PC-3 (cell line): ENCODE measurements at regions not wholly inside any gene's neighbourhood (a gene's known extent, or its start where the extent isn't known, plus 50 kb on each side); places are given as distances from the start of the nearest gene placed in this dataset.

Experiments used
- ATAC-seq: fragments of 200-7000 bp; cut with Tn5 transposase; 2 replicates; pipeline ENCODE4 v1.9.1; 2020; ENCODE audit warnings: mild to moderate bottlenecking, moderate library complexity
- BruUV-seq: library from RNA; stranded (reverse); fragments of 400-500 nt; replicated peaks from 2 replicates; lab custom pipeline; 2021; lab: Mats Ljungman, UMichigan
- CTCF ChIA-PET: fragments of 300-600 bp; sonication (Branson Sonifier 250); formaldehyde crosslinking; loops from one replicate; lab custom pipeline; 2022; ENCODE audit warnings: antibody characterized with exemption; lab: Charles Lee
- POLR2A ChIA-PET: fragments of 300-600 bp; sonication (Branson Sonifier 250); formaldehyde crosslinking; loops from one replicate; lab custom pipeline; 2022; ENCODE audit warnings: antibody characterized with exemption; ENCODE audit not compliant: unreplicated experiment; lab: Charles Lee
- DNase-seq: peaks from one replicate; pipeline ENCODE4 v3.0.0-alpha.2; 2015
- H2AFZ ChIP-seq: fragments of 300-600 bp; sonication (generic); 2 replicates; pipeline ENCODE4 v1.6.0; 2016; ENCODE audit warnings: antibody characterized with exemption, low read length
- H3F3A ChIP-seq: fragments of 300-600 bp; sonication (generic); one replicate; pipeline ENCODE4 v1.6.0; 2017; ENCODE audit warnings: antibody characterized with exemption, low read length, control low read depth, mild to moderate bottlenecking; ENCODE audit not compliant: unreplicated experiment
- H3K27ac ChIP-seq: fragments of 300-600 bp; sonication (generic); 2 replicates; pipeline ENCODE4 v1.5.1; 2016; ENCODE audit warnings: mild to moderate bottlenecking, low read length
- H3K27me3 ChIP-seq: fragments of 300-600 bp; sonication (generic); 2 replicates; pipeline ENCODE4 v1.6.1; 2016; ENCODE audit warnings: low read length, mixed read lengths
- H3K36me3 ChIP-seq: fragments of 300-600 bp; sonication (generic); 2 replicates; pipeline ENCODE4 v1.6.1; 2016; ENCODE audit warnings: low read depth, mixed run types, low read length, mixed read lengths
- H3K4me1 ChIP-seq: fragments of 300-600 bp; sonication (generic); 2 replicates; pipeline ENCODE4 v1.5.1; 2016; ENCODE audit warnings: low read length; ENCODE audit not compliant: insufficient read depth
- H3K4me2 ChIP-seq: fragments of 300-600 bp; sonication (generic); 2 replicates; pipeline ENCODE4 v1.6.0; 2016; ENCODE audit warnings: low read length
- H3K4me3 ChIP-seq: fragments of 300-600 bp; sonication (generic); 2 replicates; pipeline ENCODE4 v1.5.1; 2016; ENCODE audit warnings: mild to moderate bottlenecking, low read length, mixed read lengths
- H3K79me2 ChIP-seq: fragments of 300-600 bp; sonication (generic); 2 replicates; pipeline ENCODE4 v1.6.1; 2017; ENCODE audit warnings: low read length, mixed read lengths
- H3K9ac ChIP-seq: fragments of 300-600 bp; sonication (generic); 2 replicates; pipeline ENCODE4 v1.6.0; 2016; ENCODE audit warnings: mild to moderate bottlenecking, low read length
- H3K9me2 ChIP-seq: fragments of 300-600 bp; sonication (generic); replicated peaks from 2 replicates; pipeline ENCODE4 v1.6.1; 2016; ENCODE audit warnings: mixed run types, low read length, mixed read lengths
- H3K9me3 ChIP-seq: fragments of 300-600 bp; sonication (generic); 2 replicates; pipeline ENCODE4 v1.6.1; 2016; ENCODE audit warnings: low read length, mixed read lengths
- H4K20me1 ChIP-seq: fragments of 300-600 bp; sonication (generic); 2 replicates; pipeline ENCODE4 v1.6.1; 2016; ENCODE audit warnings: low read length, mixed read lengths
- CTCF ChIP-seq: fragments of 300-600 bp; sonication (generic); conservative IDR thresholded peaks from 2 replicates; pipeline ENCODE4 v1.5.1; 2017; ENCODE audit warnings: antibody characterized with exemption, low read depth, mild to moderate bottlenecking, low read length
- EZH2 ChIP-seq: fragments of 300-600 bp; sonication (generic); IDR thresholded peaks from one replicate; pipeline ENCODE4 v1.6.1; 2017; ENCODE audit warnings: antibody characterized with exemption, mild to moderate bottlenecking, low read length; ENCODE audit not compliant: unreplicated experiment
- EZH2phosphoT487 ChIP-seq: fragments of 300-600 bp; sonication (generic); IDR thresholded peaks from 2 replicates; pipeline ENCODE4 v1.6.1; 2018; ENCODE audit warnings: mild to moderate bottlenecking, antibody characterized with exemption, low read length, borderline replicate concordance
- intact Hi-C: fragments of 100-400 bp; cut with micrococcal nuclease; formaldehyde crosslinking; loops from 2 replicates; pipeline ENCODE4 v1.9.0; 2023

DNA sequence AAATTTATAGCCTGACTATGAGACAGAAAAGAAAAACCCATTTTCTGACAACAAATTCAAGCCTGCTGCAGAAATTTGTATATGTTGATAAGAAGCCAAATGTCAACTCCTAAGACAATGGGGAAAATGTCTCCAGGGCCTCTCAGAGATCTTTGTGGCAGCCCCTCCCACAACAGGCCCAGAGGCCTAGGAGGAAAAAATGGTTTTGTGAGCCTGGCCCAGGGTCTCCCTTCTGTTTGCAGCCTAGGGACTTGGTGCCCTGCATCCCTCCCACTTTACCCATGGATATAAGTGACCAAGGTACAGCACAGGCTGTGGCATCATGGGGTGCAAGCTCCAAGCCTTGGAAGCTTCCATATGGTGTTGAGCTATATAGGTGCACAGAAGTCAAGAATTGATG lies 740.2 kb downstream of the SEMA5A start:
- Histone ChIP-seq H2AFZ (no peak overlapping the region), H3K9me2 (no peaks in the 10 kb centered on the region), H3K9me3 (peaks cover 51% of the 10 kb centered on the region), H4K20me1 (no peaks in the 10 kb centered on the region), H3F3A (no peaks in the 10 kb centered on the region), H3K27me3 (no peaks in the 10 kb centered on the region), H3K4me2 (no peak overlapping the region), H3K4me3 (no peak overlapping the region), H3K9ac (no peak overlapping the region), H3K36me3 (no peaks in the 10 kb centered on the region), H3K79me2 (no peaks in the 10 kb centered on the region), H3K27ac (no peak overlapping the region), H3K4me1 (no peaks in the 10 kb centered on the region)
- TF ChIP-seq EZH2 = no peak
- TF ChIP-seq EZH2phosphoT487 = no peak
- TF ChIP-seq CTCF = no peak
- ChIA-PET POLR2A (no interaction called here), CTCF (no interaction called here)
- DNase-seq (no peak), ATAC-seq (no peak)
- intact Hi-C loops = no loop called here
- BruUV-seq = no TSS peak

- TF ChIP-seq CTCF (no peak), EZH2 (no peak), EZH2phosphoT487 (no peak)
- Histone ChIP-seq H3K36me3 (no peaks in the 10 kb centered on the region), H4K20me1 (no peaks in the 10 kb centered on the region), H3K27me3 (no peaks in the 10 kb centered on the region), H3K9ac (no peak overlapping the region), H3K4me2 (no peak overlapping the region), H3K27ac (no peak overlapping the region), H3K4me3 (no peak overlapping the region), H3K9me2 (no peaks in the 10 kb centered on the region), H3K9me3 (peaks cover 35% of the 10 kb centered on the region), H3F3A (no peaks in the 10 kb centered on the region), H3K4me1 (no peaks in the 10 kb centered on the region), H3K79me2 (no peaks in the 10 kb centered on the region), H2AFZ (no peak overlapping the region)
- POLR2A ChIA-PET = no interaction called here
- no TSS peak for BruUV-seq
- ATAC-seq = no peak
- CTCF ChIA-PET = no interaction called here
- intact Hi-C loops = no loop called here
- no peak for DNase-seq
These were observed 738.2 kb downstream of the SEMA5A start for GRCh38 chr5:8807636-8808035.

- H3K9ac ChIP-seq = no peak overlapping the region
- no peaks in the 10 kb centered on the region for H3K9me2 ChIP-seq
- H3K27ac ChIP-seq = no peak overlapping the region
- H3K4me1 ChIP-seq = no peaks in the 10 kb centered on the region
- H4K20me1 ChIP-seq = no peaks in the 10 kb centered on the region
- no peaks in the 10 kb centered on the region for H3F3A ChIP-seq
- no peak overlapping the region for H2AFZ ChIP-seq
- CTCF ChIA-PET = no interaction called here
- ATAC-seq (no peak), DNase-seq (no peak)
- H3K4me2 ChIP-seq = no peak overlapping the region
- POLR2A ChIA-PET = no interaction called here
- 0 out of 2 replicates have a peak, but pooled peaks cover 8% of the 10 kb centered on the region for H3K9me3 ChIP-seq
- H3K4me3 ChIP-seq = no peak overlapping the region
- TF ChIP-seq EZH2 (no peak), EZH2phosphoT487 (no peak), CTCF (no peak)
- H3K36me3 ChIP-seq = no peaks in the 10 kb centered on the region
- intact Hi-C loops = no loop called here
- no peaks in the 10 kb centered on the region for H3K27me3 ChIP-seq
- no TSS peak for BruUV-seq
- H3K79me2 ChIP-seq = no peaks in the 10 kb centered on the region
These were observed 734.3 kb downstream of the SEMA5A start for GRCh38 chr5:8811581-8811980.
